ENCODE measurements at regions not wholly inside any gene's neighbourhood (a gene's known extent, or its start where the extent isn't known, plus 50 kb on each side); places are given as distances from the start of the nearest gene placed in this dataset.

- Histone ChIP-seq H3K9ac (ENCODE audit: low read length) (no peak overlapping the region), H2AFZ (ENCODE audit: low read length) (0 out of 2 replicates have a peak overlapping the region, but pooled peaks have one; percentile 2), H3K9me2 (replicated peaks; ENCODE audit: insufficient read depth, low read length) (no peaks in the 10 kb centered on the region), H3K27ac (ENCODE audit: low read length) (peak overlapping the region; percentile 4; the same call in 1 of the 2 replicates), H3K36me3 (replicated peaks; ENCODE audit: insufficient read depth, low read length) (no peaks in the 10 kb centered on the region), H3K79me2 (ENCODE audit: low read length) (no peaks in the 10 kb centered on the region), H3K4me2 (ENCODE audit: low read depth, low read length) (no peak overlapping the region), H3K27me3 (replicated peaks; ENCODE audit: insufficient read depth, low read length) (no peaks in the 10 kb centered on the region), H3K4me3 (ENCODE audit: low read length) (no peak overlapping the region), H3K9me3 (replicated peaks; ENCODE audit: insufficient read depth, low read length) (no peaks in the 10 kb centered on the region), H3K4me1 (ENCODE audit: low read length) (peaks cover 16% of the 10 kb centered on the region), H3F3A (ENCODE audit: insufficient read depth, low read length) (peaks cover 4% of the 10 kb centered on the region; the same call in 1 of the 2 replicates), H4K20me1 (ENCODE audit: insufficient read depth, low read length) (no peaks in the 10 kb centered on the region)
- no peak for TF ChIP-seq CTCF (IDR thresholded peaks at IDR 0.05; ENCODE audit: low read length)
- no peak for TF ChIP-seq EZH2 (optimal IDR thresholded peaks at IDR 0.05; ENCODE audit: low read depth, low read length)
- no peak for TF ChIP-seq EZH2phosphoT487 (IDR thresholded peaks at IDR 0.05; ENCODE audit: low read length)
- peak; percentile 80 for DNase-seq
Observed at GRCh38 chr2:80896576-80896975, 592.0 kb upstream of the LRRTM1 start.

- Histone ChIP-seq H3K4me1 (ENCODE audit: low read length) (peaks cover 16% of the 10 kb centered on the region), H3K4me2 (ENCODE audit: low read depth, low read length) (no peak overlapping the region), H3K27me3 (replicated peaks; ENCODE audit: insufficient read depth, low read length) (no peaks in the 10 kb centered on the region), H3K36me3 (replicated peaks; ENCODE audit: insufficient read depth, low read length) (no peaks in the 10 kb centered on the region), H3K9me3 (replicated peaks; ENCODE audit: insufficient read depth, low read length) (no peaks in the 10 kb centered on the region), H3K9me2 (replicated peaks; ENCODE audit: insufficient read depth, low read length) (no peaks in the 10 kb centered on the region), H3K27ac (ENCODE audit: low read length) (no peak overlapping the region), H3K79me2 (ENCODE audit: low read length) (no peaks in the 10 kb centered on the region), H3K4me3 (ENCODE audit: low read length) (no peak overlapping the region), H3K9ac (ENCODE audit: low read length) (no peak overlapping the region), H4K20me1 (ENCODE audit: insufficient read depth, low read length) (no peaks in the 10 kb centered on the region), H2AFZ (ENCODE audit: low read length) (no peak overlapping the region), H3F3A (ENCODE audit: insufficient read depth, low read length) (peaks cover 4% of the 10 kb centered on the region; the same call in 1 of the 2 replicates)
- DNase-seq: no peak
- no peak for TF ChIP-seq EZH2 (optimal IDR thresholded peaks at IDR 0.05; ENCODE audit: low read depth, low read length)
- no peak for TF ChIP-seq EZH2phosphoT487 (IDR thresholded peaks at IDR 0.05; ENCODE audit: low read length)
- TF ChIP-seq CTCF (IDR thresholded peaks at IDR 0.05; ENCODE audit: low read length): no peak
Observed at GRCh38 chr2:80894486-80894885, 589.9 kb upstream of the LRRTM1 start.

- Histone ChIP-seq H3K9me2 (replicated peaks; ENCODE audit: insufficient read depth, low read length) (no peaks in the 10 kb centered on the region), H3K27me3 (replicated peaks; ENCODE audit: insufficient read depth, low read length) (no peaks in the 10 kb centered on the region), H3K9ac (ENCODE audit: low read length) (no peak overlapping the region), H2AFZ (ENCODE audit: low read length) (no peak overlapping the region), H3K4me2 (ENCODE audit: low read depth, low read length) (no peak overlapping the region), H3K9me3 (replicated peaks; ENCODE audit: insufficient read depth, low read length) (no peaks in the 10 kb centered on the region), H3K4me1 (ENCODE audit: low read length) (peaks cover 16% of the 10 kb centered on the region), H4K20me1 (ENCODE audit: insufficient read depth, low read length) (no peaks in the 10 kb centered on the region), H3K4me3 (ENCODE audit: low read length) (no peak overlapping the region), H3K79me2 (ENCODE audit: low read length) (no peaks in the 10 kb centered on the region), H3K27ac (ENCODE audit: low read length) (no peak overlapping the region), H3F3A (ENCODE audit: insufficient read depth, low read length) (peaks cover 4% of the 10 kb centered on the region; the same call in 1 of the 2 replicates), H3K36me3 (replicated peaks; ENCODE audit: insufficient read depth, low read length) (no peaks in the 10 kb centered on the region)
- no peak for DNase-seq
- TF ChIP-seq EZH2 (optimal IDR thresholded peaks at IDR 0.05; ENCODE audit: low read depth, low read length) (no peak), EZH2phosphoT487 (IDR thresholded peaks at IDR 0.05; ENCODE audit: low read length) (no peak)
Observed at GRCh38 chr2:80893711-80894110, 589.2 kb upstream of the LRRTM1 start.

- Histone ChIP-seq H3K9me2 (replicated peaks; ENCODE audit: insufficient read depth, low read length) (no peaks in the 10 kb centered on the region), H3K36me3 (replicated peaks; ENCODE audit: insufficient read depth, low read length) (no peaks in the 10 kb centered on the region), H3K9ac (ENCODE audit: low read length) (no peak overlapping the region), H2AFZ (ENCODE audit: low read length) (no peak overlapping the region), H3K27ac (ENCODE audit: low read length) (no peak overlapping the region), H3K4me1 (ENCODE audit: low read length) (no peaks in the 10 kb centered on the region), H3K79me2 (ENCODE audit: low read length) (no peaks in the 10 kb centered on the region), H3K27me3 (replicated peaks; ENCODE audit: insufficient read depth, low read length) (no peaks in the 10 kb centered on the region), H3F3A (ENCODE audit: insufficient read depth, low read length) (no peaks in the 10 kb centered on the region), H3K4me3 (ENCODE audit: low read length) (no peak overlapping the region), H4K20me1 (ENCODE audit: insufficient read depth, low read length) (no peaks in the 10 kb centered on the region), H3K9me3 (replicated peaks; ENCODE audit: insufficient read depth, low read length) (no peaks in the 10 kb centered on the region), H3K4me2 (ENCODE audit: low read depth, low read length) (no peak overlapping the region)
- TF ChIP-seq EZH2phosphoT487 (IDR thresholded peaks at IDR 0.05; ENCODE audit: low read length): no peak
- TF ChIP-seq CTCF (IDR thresholded peaks at IDR 0.05; ENCODE audit: low read length): no peak
- no peak for TF ChIP-seq EZH2 (optimal IDR thresholded peaks at IDR 0.05; ENCODE audit: low read depth, low read length)
- no peak for DNase-seq
Observed at GRCh38 chr2:80889009-80889408, 584.5 kb upstream of the LRRTM1 start.
